H1 (cell line): ENCODE measurements at regions not wholly inside any gene's neighbourhood (a gene's known extent, or its start where the extent isn't known, plus 50 kb on each side); places are given as distances from the start of the nearest gene placed in this dataset.

Experiments used
- BCL11A ChIP-seq, 2 experiments: IDR thresholded peaks; one replicate each; pipeline ENCODE4 v1.6.1; 2011; ENCODE audit warnings: low read depth in 2 of 2, low read length in 2 of 2, mild to moderate bottlenecking in 2 of 2
- EGR1 ChIP-seq: IDR thresholded peaks from 2 replicates; pipeline ENCODE4 v1.6.1; 2011; ENCODE audit warnings: low read depth, low read length, borderline replicate concordance
- FOSL1 ChIP-seq: IDR thresholded peaks from 2 replicates; pipeline ENCODE4 v1.6.1; 2011; ENCODE audit warnings: mild to moderate bottlenecking, low read depth, low read length, moderate library complexity; ENCODE audit not compliant: insufficient read depth
- GABPA ChIP-seq: IDR thresholded peaks from 2 replicates; pipeline ENCODE4 v1.6.1; 2011; ENCODE audit warnings: mild to moderate bottlenecking, low read length, moderate library complexity, borderline replicate concordance; ENCODE audit not compliant: insufficient read depth
- GTF2F1 ChIP-seq: IDR thresholded peaks from 2 replicates; pipeline ENCODE4 v1.6.1; 2012; ENCODE audit warnings: low read depth, low read length, improper control_type of control experiment, borderline replicate concordance
- MAFK ChIP-seq: IDR thresholded peaks from 2 replicates; pipeline ENCODE4 v1.6.1; 2012; ENCODE audit warnings: low read depth, mild to moderate bottlenecking, improper control_type of control experiment, low read length
- POLR2A ChIP-seq, 2 experiments: IDR thresholded peaks; 1 replicate in 1 of 2; 2 replicates in 1 of 2; pipeline ENCODE4 v1.6.1; 2011; ENCODE audit warnings: low read depth in 2 of 2, low read length in 2 of 2, mild to moderate bottlenecking in 2 of 2; ENCODE audit errors: control extremely low read depth in 1 of 2
- RNF2 ChIP-seq: fragments of 200-900, 300-1000 bp; sonication (generic); IDR thresholded peaks from 2 replicates; pipeline ENCODE4 v1.7.1; 2016; ENCODE audit warnings: borderline replicate concordance, low read depth, mild to moderate bottlenecking, antibody characterized with exemption, low read length; ENCODE audit not compliant: poor library complexity, severe bottlenecking; ENCODE audit errors: missing control alignments
- SP2 ChIP-seq: IDR thresholded peaks from 2 replicates; pipeline ENCODE4 v1.6.1; 2012; ENCODE audit warnings: mild to moderate bottlenecking, low read length, inconsistent platforms
- SUZ12 ChIP-seq: fragments of 200-600 bp; sonication (generic); IDR thresholded peaks from 2 replicates; pipeline ENCODE4 v1.6.1; 2012; ENCODE audit warnings: mild to moderate bottlenecking, inconsistent platforms, low read length, moderate library complexity, mixed read lengths

DNA sequence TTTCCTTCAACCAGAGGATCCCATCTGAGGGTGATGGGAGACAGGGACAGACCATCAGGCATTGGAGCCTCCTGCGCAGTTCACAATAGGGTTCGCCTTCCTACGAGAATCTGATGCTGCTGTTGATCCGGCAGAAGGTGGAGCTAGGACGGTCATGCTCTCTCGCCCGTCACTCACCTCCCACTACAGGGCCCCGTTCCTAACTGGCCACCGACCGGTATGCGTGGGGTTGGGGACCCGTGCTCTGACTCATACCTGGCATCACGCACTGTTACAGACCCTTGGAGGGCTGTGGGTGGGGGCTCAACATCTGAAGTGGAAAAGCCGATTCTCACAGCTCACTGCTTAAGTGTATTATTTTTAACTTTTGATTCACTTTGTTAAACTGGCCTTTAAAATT is 402.3 kb downstream of the BRD1 start (continued):
- TF ChIP-seq SUZ12 (no peak), GTF2F1 (no peak), BCL11A (IDR thresholded peaks at IDR 0.05; ENCODE audit: low read depth in 2 of 2, low read length in 2 of 2) (no peak), RNF2 (no peak), EGR1 (no peak), POLR2A (IDR thresholded peaks at IDR 0.05; ENCODE audit: control extremely low read depth in 1 of 2, low read depth in 2 of 2, low read length in 2 of 2) (no peak), SP2 (no peak), MAFK (no peak), FOSL1 (no peak), GABPA (no peak)
